ENCODE measurements at regions not wholly inside any gene's neighbourhood (a gene's known extent, or its start where the extent isn't known, plus 50 kb on each side); places are given as distances from the start of the nearest gene placed in this dataset.

DNA sequence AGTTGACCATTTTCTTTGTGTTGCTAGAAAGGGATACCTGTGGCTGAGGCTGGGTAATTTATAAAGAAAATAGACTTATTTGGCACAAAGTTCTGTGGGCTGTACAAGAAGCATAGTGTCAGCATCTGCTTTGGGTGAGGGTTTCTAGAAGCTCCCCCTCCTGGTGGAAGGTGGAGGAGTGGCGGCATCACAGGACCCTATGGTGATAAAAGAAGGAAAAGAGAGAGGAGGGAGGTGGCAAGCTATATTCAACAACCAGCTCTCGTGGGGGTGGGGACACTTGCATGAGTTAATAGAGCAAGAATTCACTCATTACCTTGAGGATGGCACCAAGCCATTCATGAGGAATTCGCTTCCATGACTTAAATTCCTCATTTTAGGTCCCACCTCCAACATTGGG is 2041.4 kb upstream of the CDH9 start:
- TF ChIP-seq, protein P1, sequence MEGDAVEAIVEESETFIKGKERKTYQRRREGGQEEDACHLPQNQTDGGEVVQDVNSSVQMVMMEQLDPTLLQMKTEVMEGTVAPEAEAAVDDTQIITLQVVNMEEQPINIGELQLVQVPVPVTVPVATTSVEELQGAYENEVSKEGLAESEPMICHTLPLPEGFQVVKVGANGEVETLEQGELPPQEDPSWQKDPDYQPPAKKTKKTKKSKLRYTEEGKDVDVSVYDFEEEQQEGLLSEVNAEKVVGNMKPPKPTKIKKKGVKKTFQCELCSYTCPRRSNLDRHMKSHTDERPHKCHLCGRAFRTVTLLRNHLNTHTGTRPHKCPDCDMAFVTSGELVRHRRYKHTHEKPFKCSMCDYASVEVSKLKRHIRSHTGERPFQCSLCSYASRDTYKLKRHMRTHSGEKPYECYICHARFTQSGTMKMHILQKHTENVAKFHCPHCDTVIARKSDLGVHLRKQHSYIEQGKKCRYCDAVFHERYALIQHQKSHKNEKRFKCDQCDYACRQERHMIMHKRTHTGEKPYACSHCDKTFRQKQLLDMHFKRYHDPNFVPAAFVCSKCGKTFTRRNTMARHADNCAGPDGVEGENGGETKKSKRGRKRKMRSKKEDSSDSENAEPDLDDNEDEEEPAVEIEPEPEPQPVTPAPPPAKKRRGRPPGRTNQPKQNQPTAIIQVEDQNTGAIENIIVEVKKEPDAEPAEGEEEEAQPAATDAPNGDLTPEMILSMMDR (IDR thresholded peaks at IDR 0.05), result no peak
- no peak for TF ChIP-seq POLR2A (IDR thresholded peaks at IDR 0.05)
- H3K4me1 ChIP-seq, result no peaks in the 10 kb centered on the region
- no peak for DNase-seq
- no peaks in the 10 kb centered on the region for H3K36me3 ChIP-seq
- no peaks in the 10 kb centered on the region for H3K9me3 ChIP-seq
- no peaks in the 10 kb centered on the region for H3K27me3 ChIP-seq
- no peak overlapping the region for H3K4me3 ChIP-seq
- H3K27ac ChIP-seq, result no peak overlapping the region

DNA sequence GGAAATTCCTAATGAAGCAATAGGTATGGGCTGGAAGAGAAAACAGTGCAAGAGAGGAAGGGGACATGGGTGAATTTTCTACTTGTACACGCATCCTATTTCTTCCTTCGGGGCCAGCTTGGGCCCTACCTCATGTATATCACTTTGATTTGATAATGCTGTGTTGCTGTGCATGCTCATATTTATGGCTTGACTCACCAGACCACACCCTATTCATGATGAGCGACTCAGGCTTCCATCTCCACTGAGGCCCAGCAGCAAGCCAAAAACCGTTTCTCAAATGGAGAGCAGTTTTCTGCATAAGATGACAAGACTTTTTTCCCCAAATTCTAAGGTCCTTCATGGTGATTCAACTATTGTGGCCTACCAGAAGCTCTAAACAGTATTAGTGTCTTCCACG is 2039.1 kb upstream of the CDH9 start:
- H3K27me3 ChIP-seq, result no peaks in the 10 kb centered on the region
- no peaks in the 10 kb centered on the region for H3K4me1 ChIP-seq
- no peaks in the 10 kb centered on the region for H3K36me3 ChIP-seq
- TF ChIP-seq POLR2A (IDR thresholded peaks at IDR 0.05), result no peak
- TF ChIP-seq, protein P1 (IDR thresholded peaks at IDR 0.05), result no peak
- DNase-seq, result no peak
- no peaks in the 10 kb centered on the region for H3K9me3 ChIP-seq
- no peak overlapping the region for H3K4me3 ChIP-seq
- H3K27ac ChIP-seq, result no peak overlapping the region

DNA sequence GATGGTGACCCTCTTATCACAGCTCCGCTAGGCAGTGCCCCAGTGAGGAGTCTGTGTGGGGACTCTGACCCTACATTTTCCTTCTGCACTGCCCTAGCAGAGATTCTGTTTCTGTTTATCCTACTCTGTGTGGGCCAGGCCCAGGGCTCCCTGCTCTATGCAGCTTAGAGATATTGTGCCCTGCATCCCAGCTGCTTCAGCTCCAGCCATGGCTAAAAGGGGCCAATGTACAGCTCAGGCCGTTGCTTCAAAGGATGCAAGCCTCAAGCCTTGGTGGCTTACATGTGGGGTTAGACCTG is 2030.7 kb upstream of the CDH9 start:
- H3K4me1 ChIP-seq, result no peaks in the 10 kb centered on the region

DNA sequence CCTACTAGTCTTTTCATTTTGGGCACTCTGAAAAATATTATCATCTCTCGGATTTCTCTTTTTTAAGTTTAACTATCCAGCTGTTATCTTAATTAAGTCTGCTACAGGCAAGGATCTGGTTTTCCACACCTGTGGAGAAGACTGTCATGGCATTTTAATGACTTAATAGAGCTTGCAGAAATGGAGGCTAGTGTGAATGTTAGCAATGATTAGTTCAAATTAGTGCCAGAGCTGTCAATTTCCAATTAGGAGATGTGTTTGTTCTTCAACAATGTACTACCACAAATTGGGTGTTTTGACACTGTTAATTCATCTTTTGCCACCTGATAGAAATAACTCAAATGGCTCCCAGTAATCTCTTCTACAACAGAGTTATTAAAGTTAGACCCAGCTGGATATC is 2023.0 kb upstream of the CDH9 start:
- TF ChIP-seq POLR2A (IDR thresholded peaks at IDR 0.05), result no peak
- TF ChIP-seq, protein P1 (IDR thresholded peaks at IDR 0.05), result no peak
- no peaks in the 10 kb centered on the region for H3K36me3 ChIP-seq
- no peak for DNase-seq
- H3K27ac ChIP-seq, result no peak overlapping the region
- no peaks in the 10 kb centered on the region for H3K4me1 ChIP-seq
- H3K27me3 ChIP-seq, result no peaks in the 10 kb centered on the region
- no peak overlapping the region for H3K4me3 ChIP-seq
- H3K9me3 ChIP-seq, result no peaks in the 10 kb centered on the region

More for the DNA sequence above, 2030.7 kb upstream of the CDH9 start:
- TF ChIP-seq POLR2A (IDR thresholded peaks at IDR 0.05), result no peak
- TF ChIP-seq, protein P1 (IDR thresholded peaks at IDR 0.05), result no peak
- Histone ChIP-seq H3K27ac (no peak overlapping the region), H3K36me3 (no peaks in the 10 kb centered on the region), H3K4me3 (no peak overlapping the region), H3K9me3 (no peaks in the 10 kb centered on the region), H3K27me3 (no peaks in the 10 kb centered on the region)
- DNase-seq, result no peak

DNA sequence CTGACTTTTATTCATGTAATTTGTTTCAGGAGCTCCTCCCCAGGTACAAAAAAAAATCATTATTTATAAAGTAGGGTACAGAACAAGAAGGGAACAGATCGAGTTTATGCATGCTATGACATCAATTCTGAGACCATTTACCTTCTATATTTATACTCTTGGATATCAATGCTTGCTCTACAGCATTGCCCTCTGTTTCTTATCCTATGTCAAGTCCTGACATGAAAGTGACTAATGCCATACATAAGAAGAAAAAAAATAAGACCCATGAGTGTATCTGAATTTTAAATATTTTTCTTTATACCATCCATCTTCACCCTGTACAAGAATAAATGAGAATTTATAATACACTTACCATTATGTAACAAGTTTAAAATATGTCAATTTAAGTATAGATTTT is 2016.3 kb upstream of the CDH9 start:
- no peak overlapping the region for H3K27ac ChIP-seq
- H3K4me1 ChIP-seq, result no peaks in the 10 kb centered on the region
- H3K27me3 ChIP-seq, result no peaks in the 10 kb centered on the region
- H3K4me3 ChIP-seq, result no peak overlapping the region
- no peaks in the 10 kb centered on the region for H3K9me3 ChIP-seq
- H3K36me3 ChIP-seq, result no peaks in the 10 kb centered on the region
- TF ChIP-seq, protein P1 (IDR thresholded peaks at IDR 0.05), result no peak
- no peak for TF ChIP-seq POLR2A (IDR thresholded peaks at IDR 0.05)
- no peak for DNase-seq

DNA sequence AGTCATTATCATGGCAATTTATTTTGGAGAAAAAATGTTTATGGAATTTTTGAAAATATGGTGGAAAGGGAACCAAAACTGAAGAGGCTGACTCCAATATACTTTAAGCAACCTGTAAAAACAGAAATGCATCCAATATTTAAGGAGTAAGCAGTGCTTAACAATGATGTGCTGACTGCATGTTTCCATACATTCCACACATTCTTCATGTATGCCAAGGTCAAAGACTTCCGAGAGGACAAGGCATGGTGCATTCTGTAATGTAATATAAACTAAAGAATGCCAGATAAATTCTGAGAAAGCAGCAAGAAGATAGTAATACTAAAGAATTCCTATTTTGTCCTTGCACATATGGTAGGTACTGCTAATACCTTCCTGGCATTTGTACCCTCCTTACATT is 2015.9 kb upstream of the CDH9 start:
- H3K4me3 ChIP-seq, result no peak overlapping the region
- TF ChIP-seq, protein P1 (IDR thresholded peaks at IDR 0.05), result no peak
- TF ChIP-seq POLR2A (IDR thresholded peaks at IDR 0.05), result no peak
- H3K27ac ChIP-seq, result no peak overlapping the region
- H3K9me3 ChIP-seq, result no peaks in the 10 kb centered on the region
- no peaks in the 10 kb centered on the region for H3K36me3 ChIP-seq
- no peaks in the 10 kb centered on the region for H3K4me1 ChIP-seq
- H3K27me3 ChIP-seq, result no peaks in the 10 kb centered on the region
- no peak for DNase-seq

All from Peyer's patch (tissue), 4 donors.